ENCODE measurements at regions not wholly inside any gene's neighbourhood (a gene's known extent, or its start where the extent isn't known, plus 50 kb on each side); places are given as distances from the start of the nearest gene placed in this dataset.

GRCh38 chr5:58403822-58404433, 56.0 kb downstream of the PLK2 start:
- DNase-seq, result no peak

DNA sequence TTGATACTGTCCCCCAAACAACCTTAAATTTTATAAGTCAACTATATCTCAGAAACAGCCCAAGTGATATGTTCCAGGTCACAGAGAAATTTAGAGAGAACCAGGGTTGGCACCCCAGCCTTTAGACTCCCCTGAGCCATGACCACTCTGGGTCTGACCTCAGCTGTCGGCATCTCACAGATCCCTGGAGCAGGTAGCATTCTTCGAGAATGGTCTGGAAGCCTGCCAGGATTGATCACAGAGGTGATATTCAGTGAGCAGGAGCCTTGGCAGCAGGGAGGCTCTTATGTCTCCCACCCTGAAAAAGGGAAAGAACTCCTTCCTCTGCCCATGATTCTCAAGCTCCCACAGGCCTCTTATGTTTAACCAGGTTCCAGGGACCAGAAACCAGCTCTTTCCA, 58.2 kb downstream of the PLK2 start:
- no peak for DNase-seq

DNA sequence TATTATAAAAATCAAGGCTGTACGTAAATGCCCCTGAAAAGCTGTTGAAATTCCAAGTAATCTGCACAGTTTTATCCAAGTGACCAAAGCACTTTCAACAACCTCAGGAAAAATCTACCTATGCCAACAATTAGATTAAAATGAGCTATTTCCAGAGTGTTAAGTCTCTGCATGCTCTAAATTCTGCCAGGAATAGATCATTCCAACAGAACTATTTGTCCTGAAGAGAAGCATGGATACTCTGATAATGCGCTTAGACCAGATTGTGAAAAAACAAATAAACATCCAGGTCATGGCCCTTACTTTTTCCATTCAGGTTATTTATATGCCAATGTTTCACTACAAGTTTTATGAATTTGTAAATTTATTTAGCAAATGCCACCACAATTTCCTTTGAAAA, 59.1 kb downstream of the PLK2 start:
- no peak for DNase-seq

DNA sequence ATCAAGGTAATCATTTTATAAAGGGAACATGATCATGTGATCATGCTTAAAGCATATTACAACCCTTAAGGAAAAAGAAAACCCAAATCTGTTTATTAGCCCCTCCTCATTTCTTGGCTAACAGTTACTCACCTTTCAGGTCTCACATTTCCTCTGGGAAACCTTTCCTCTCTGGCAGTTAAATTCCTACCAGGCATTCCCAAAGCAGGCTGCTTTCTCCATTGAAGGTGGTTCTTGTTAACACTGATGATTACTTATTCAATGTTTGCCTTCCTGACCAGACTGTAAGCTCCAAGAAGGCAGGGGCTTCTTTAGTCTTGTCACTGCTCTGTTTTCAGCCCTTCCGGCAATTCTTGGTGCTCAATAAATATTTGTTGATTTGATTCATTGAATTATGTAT, 59.9 kb downstream of the PLK2 start:
- DNase-seq, result no peak

GRCh38 chr5:58394339-58394738, 65.5 kb downstream of the PLK2 start:
- DNase-seq, result no peak

GRCh38 chr5:58393716-58394115, 66.2 kb downstream of the PLK2 start:
- DNase-seq, result no peak

GRCh38 chr5:58392496-58392895, 67.4 kb downstream of the PLK2 start:
- DNase-seq, result no peak

DNA sequence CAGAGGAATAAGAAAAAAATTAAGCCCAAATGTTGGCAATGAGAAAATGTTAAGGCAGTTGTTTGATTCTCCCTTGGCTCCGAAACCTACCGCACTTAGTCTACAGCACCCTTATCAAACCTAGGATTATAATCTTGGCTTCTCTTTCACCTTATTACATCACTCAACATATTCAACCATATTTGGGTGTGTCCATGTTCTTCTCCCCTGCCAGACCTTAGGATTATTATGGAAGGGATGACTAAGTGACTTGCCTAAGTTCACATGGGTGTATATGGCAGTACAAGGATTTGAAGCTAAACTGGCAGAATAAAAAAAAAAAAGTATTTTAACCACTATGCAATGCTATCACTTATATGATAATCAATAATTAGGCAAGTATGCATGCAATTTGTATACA, 76.4 kb downstream of the PLK2 start:
- DNase-seq, result no peak

- no peak for DNase-seq
Measured at GRCh38 chr5:58382131-58382534, 77.8 kb downstream of the PLK2 start.

DNA sequence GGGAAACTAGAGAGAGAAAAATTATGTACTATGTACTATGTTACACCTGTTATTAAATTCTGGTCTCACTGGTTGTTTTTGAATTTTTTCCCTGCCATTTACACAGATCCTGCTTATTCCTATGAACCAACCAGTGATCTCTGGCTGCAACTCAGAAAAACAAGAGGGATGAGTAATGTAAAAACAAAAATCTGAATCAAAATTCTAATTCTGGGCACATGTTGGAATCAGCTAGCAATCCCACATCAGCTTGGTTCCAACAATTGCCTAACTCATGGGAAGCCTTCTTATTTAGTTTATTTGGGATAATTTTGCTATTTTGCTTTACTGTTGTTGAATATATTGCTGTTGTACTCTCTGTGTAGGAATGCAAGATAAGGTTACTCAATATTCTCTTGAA, 78.3 kb downstream of the PLK2 start:
- no peak for DNase-seq

- no peak for DNase-seq
Measured at GRCh38 chr5:58380655-58381054, 79.2 kb downstream of the PLK2 start.

- DNase-seq, result no peak
Measured at GRCh38 chr5:58378613-58379390, 81.1 kb downstream of the PLK2 start.

- no peak for DNase-seq
Measured at GRCh38 chr5:58370606-58371005, 89.3 kb downstream of the PLK2 start.

GRCh38 chr5:58369513-58370190, 90.2 kb downstream of the PLK2 start:
- no peak for DNase-seq

DNA sequence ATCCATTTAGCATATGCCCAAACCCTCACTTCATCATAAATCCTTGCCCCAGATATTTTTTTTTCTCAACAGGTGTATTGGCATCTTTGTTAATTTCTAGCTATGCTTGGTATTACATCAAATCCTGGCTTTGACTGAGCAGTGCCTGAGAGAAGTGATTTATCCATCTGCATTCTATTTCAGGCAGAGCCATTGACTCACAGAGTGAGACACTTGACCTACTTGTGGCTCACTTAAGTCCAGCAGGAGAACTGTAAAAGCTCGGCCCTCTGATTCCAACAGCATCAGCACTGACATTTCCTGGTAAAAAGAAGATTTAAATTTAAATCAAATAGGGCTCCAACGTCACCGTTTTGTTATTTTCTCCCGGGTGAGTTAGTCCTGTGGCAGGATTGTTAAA, 93.4 kb downstream of the PLK2 start:
- no peak for DNase-seq

DNA sequence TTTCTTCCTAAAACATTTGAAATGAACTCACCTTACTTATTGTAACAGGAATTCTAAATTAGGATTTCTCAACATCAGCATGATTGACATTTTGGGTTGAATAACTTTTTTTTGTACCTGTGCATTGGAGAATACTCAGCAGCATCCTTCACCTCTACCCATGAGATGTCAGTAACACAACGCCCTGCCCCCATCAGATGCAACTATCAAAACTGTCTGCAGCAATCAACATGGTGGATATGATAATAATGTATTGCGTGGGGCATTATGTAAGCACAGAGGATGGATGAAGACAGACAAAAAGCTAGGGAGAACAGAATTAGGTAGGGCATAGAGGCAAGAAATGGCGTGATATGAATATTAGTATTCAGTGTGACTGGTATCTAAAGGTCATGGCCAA, 94.1 kb downstream of the PLK2 start:
- no peak for DNase-seq

DNA sequence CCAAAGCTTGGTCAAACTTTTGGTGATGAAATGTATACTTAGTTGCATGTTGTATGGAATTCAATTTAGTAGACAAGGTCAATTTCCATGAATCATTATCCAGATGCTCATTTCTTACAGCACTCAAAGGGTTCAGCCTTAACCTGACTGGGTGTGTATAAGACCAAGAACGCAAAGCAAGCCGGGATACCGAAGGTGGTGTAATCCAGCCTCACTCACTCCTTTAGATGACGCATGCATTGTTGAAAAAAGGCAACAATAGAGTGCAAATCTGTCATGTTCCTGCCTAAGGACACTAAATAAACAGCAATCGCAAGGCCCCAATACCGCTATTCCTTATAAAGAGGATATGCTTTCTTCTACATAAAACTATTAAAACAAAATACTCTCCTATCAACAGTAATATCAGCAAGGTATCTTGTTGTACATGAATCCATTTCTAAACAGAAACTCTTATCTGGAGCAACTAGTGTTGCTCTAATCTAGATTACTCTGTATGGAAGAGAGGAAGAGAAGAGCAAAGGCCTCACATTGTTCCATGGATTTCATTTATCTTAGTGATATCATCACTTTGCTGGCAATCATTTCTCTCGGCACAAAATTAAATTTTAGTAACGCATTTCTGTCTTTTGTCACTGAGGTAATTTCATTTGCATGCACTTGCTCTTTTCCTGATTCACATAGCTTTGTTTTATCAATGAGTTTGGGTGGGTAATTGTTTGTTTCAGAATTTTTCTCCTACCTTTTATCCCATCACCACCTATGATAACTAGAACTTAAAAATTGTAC, 96.2 kb downstream of the PLK2 start:
- no peak for DNase-seq

GRCh38 chr5:58362135-58362534, 97.8 kb downstream of the PLK2 start:
- no peak for DNase-seq

DNA sequence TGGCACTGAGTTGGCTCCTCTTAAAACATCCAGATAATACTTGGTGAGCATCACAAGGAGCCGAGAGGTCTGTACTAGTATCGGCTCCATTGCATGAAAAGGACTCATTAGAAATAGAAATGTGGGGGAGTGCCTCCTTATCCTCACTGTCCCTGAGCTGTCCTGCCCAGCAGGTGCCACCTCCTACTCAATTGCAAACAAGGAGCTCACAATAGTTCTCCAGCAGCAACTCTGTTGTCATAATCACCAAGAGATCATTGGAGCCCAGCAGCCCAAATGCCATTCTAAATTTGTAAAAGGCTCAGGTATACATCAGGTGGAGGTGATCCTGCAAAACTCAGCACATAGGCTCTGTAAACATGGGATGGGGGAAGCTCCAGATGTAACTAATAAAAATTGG, 99.1 kb downstream of the PLK2 start:
- DNase-seq, result no peak

DNA sequence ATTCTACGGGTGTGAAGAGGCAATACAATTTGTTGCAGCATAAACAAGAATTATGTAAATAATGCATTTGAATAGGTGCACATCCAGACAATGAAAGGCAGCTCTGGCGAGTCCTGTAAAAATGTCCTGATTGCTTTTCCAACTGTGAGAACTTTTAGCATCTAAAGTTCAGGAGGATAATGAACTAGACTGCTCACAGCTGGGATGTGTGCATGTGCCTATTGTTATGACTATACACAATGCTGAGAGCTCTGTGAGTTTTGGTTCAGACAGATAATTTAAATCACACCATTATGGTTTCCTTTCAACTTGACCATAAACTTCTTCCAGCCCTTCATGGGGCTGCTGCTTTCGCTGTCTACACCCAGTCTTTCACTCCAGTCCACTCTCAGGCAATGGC, 99.9 kb downstream of the PLK2 start:
- DNase-seq, result no peak

DNA sequence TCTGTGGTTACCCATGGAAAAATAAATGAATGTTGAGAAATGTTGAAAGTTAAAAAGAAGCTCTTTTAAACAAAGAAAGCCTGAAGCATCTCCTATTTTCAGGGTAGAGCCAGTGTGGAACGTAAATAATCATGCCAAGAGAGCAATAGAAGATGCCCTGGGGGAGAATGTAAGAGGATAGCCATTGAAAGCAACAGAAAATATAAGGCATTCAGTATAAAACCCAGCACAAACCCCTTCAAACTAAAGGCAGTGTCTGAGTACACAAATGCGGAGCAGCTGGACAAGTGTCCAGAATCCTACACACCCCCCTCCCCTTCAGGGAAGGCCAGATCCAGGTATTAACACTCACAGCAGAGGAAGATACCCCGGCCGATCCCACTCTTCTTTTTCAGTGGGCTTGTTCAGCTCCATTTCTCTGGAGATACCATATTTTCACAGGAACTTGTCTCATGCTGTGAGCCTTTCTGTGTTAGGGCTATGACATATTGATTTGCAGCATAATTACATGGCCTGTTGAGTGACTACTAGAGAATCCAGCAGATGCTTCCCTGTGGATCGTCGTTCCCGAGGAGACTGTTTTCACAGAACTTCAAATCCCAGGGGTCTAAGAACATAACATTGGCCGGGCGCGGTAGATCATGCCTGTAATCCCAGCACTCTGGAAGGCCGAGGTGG, 101.2 kb downstream of the PLK2 start:
- no peak for DNase-seq

GRCh38 chr5:58357799-58358500, 101.9 kb downstream of the PLK2 start:
- no peak for DNase-seq

Data from NCI-H187 treated with DMSO at 0.1 percent for 48 hours (cell line).